A549 (cell line): ENCODE measurements at regions not wholly inside any gene's neighbourhood (a gene's known extent, or its start where the extent isn't known, plus 50 kb on each side); places are given as distances from the start of the nearest gene placed in this dataset.

Experiments used
- ATAC-seq, 2 experiments: fragments of 200-7000 bp in 1 of 2; fragments of >200 bp in 1 of 2; cut with Nextera tagmentation in 1 of 2; cut with Tn5 transposase in 1 of 2; 3 replicates each; pipeline versions ENCODE4 v1.8.0 to v1.9.1; 2018 to 2020; ENCODE audit warnings: mild to moderate bottlenecking in 1 of 2, moderate library complexity in 1 of 2
- CTCF ChIA-PET: fragments of 300-600 bp; sonication (Branson Sonifier 250); formaldehyde crosslinking; extraction: SDS; loops from one replicate; lab custom pipeline; 2021; ENCODE audit warnings: antibody characterized with exemption, inconsistent platforms; lab: Yijun Ruan, JAX
- POLR2A ChIA-PET: fragments of 350-600 bp; formaldehyde crosslinking; extraction: SDS; loops from one replicate; lab custom pipeline; 2021; ENCODE audit warnings: antibody characterized with exemption, inconsistent platforms; lab: Yijun Ruan, JAX
- DNase-seq, 2 experiments: peaks; one replicate each; pipeline versions ENCODE4 v3.0.0 to v3.0.0-alpha.2; 2011 to 2016; ENCODE audit warnings: low read depth in 1 of 2, low spot score in 1 of 2
- FAIRE-seq: peaks from 2 replicates; lab custom pipeline; 2011; peaks lifted over from hg19 to GRCh38; lab: Jason Lieb, UNC
- H3K27ac ChIP-seq, 2 experiments: fragments of >200 bp; sonication (Bioruptor Twin); formaldehyde crosslinking; 3 replicates each; pipeline ENCODE4 v1.5.1; 2016 to 2017
- H3K4me1 ChIP-seq: fragments of >200 bp; sonication (Bioruptor Twin); formaldehyde crosslinking; 3 replicates; pipeline ENCODE4 v1.6.1; 2016
- H3K4me2 ChIP-seq: fragments of >200 bp; sonication (Bioruptor Twin); formaldehyde crosslinking; 3 replicates; pipeline ENCODE4 v1.6.1; 2016
- H3K4me3 ChIP-seq: fragments of >200 bp; sonication (Bioruptor Twin); formaldehyde crosslinking; 3 replicates; pipeline ENCODE4 v1.5.1; 2016
- H3K9me3 ChIP-seq: fragments of >200 bp; sonication (Bioruptor Twin); formaldehyde crosslinking; 3 replicates; pipeline ENCODE4 v1.6.1; 2016
- BHLHE40 ChIP-seq: IDR thresholded peaks from 2 replicates; pipeline ENCODE4 v1.6.1; 2012; ENCODE audit warnings: low read depth, low read length, inconsistent platforms
- CBX8 ChIP-seq: fragments of 200-600 bp; sonication (generic); IDR thresholded peaks from 2 replicates; pipeline ENCODE4 v1.6.1; 2016
- EHF ChIP-seq: fragments of 250-450 bp; sonication (Bioruptor Pico); IDR thresholded peaks from 2 replicates; pipeline ENCODE4 v1.5.0; 2020; ENCODE audit warnings: mild to moderate bottlenecking
- ESRRA ChIP-seq: fragments of 150-350 bp; IDR thresholded peaks from 2 replicates; pipeline ENCODE4 v1.6.1; 2014; ENCODE audit warnings: mild to moderate bottlenecking, low read length, borderline replicate concordance
- HOXB13 ChIP-seq: fragments of 250-450 bp; sonication (Bioruptor Pico); IDR thresholded peaks from 2 replicates; pipeline ENCODE4 v1.5.0; 2020; ENCODE audit warnings: low read depth, mild to moderate bottlenecking, moderate library complexity
- KDM1A ChIP-seq: fragments of 200-600 bp; sonication (generic); IDR thresholded peaks from 2 replicates; pipeline ENCODE4 v1.6.1; 2016; ENCODE audit warnings: low read depth, mild to moderate bottlenecking
- MYC ChIP-seq: IDR thresholded peaks from 2 replicates; pipeline ENCODE4 v1.6.1; 2012; ENCODE audit warnings: mild to moderate bottlenecking, inconsistent platforms, low read length, improper control_type of control experiment, borderline replicate concordance
- NFE2L2 ChIP-seq: fragments of 150-350 bp; conservative IDR thresholded peaks from 2 replicates; pipeline ENCODE4 v1.6.1; 2014; ENCODE audit warnings: low read length
- NPAS2 ChIP-seq: fragments of 250-450 bp; sonication (Bioruptor Pico); IDR thresholded peaks from 2 replicates; pipeline ENCODE4 v1.8.0; 2022; ENCODE audit warnings: mild to moderate bottlenecking, moderate library complexity, borderline replicate concordance
- PHF8 ChIP-seq: fragments of 200-600 bp; sonication (generic); IDR thresholded peaks from 2 replicates; pipeline ENCODE4 v1.6.1; 2016; ENCODE audit warnings: low read depth, mild to moderate bottlenecking, antibody characterized with exemption, moderate library complexity, borderline replicate concordance
- RAD21 ChIP-seq, 2 experiments: fragments of >200 bp in 1 of 2; sonication (Bioruptor Twin) in 1 of 2; formaldehyde crosslinking in 1 of 2; IDR thresholded peaks in 1 of 2; conservative IDR thresholded peaks in 1 of 2; 2 replicates in 1 of 2; 3 replicates in 1 of 2; pipeline ENCODE4 v1.6.1; 2012 to 2018; ENCODE audit warnings: inconsistent platforms in 1 of 2
- SMC3 ChIP-seq: fragments of >200 bp; sonication (Bioruptor Twin); formaldehyde crosslinking; IDR thresholded peaks from 3 replicates; pipeline ENCODE4 v1.6.1; 2018; ENCODE audit warnings: inconsistent platforms
- TFCP2L1 ChIP-seq: fragments of 250-450 bp; sonication (Bioruptor Pico); IDR thresholded peaks from 2 replicates; pipeline ENCODE4 v1.5.0; 2021; ENCODE audit warnings: mild to moderate bottlenecking
- TP53 ChIP-seq: fragments of 250-450 bp; sonication (Bioruptor Pico); IDR thresholded peaks from 2 replicates; pipeline ENCODE4 v1.5.0; 2021; ENCODE audit warnings: mild to moderate bottlenecking, moderate library complexity
- WGBS: methylation state at CpG from one replicate; pipeline ENCODE4 v1.1.6; 2017; ENCODE audit errors: missing lambda C conversion rate; 5-methylcytosine and 5-hydroxymethylcytosine counted together
- TF ChIP-seq, protein P1 (sequence below): IDR thresholded peaks from 2 replicates; pipeline ENCODE4 v1.6.1; 2012
- TF ChIP-seq, protein P2 (sequence below): fragments of >200 bp; sonication (Bioruptor Twin); formaldehyde crosslinking; IDR thresholded peaks from 3 replicates; pipeline ENCODE4 v1.6.1; 2016
- TF ChIP-seq, protein P3 (sequence below): IDR thresholded peaks from 2 replicates; pipeline ENCODE4 v1.6.1; 2012
- TF ChIP-seq, protein P4 (sequence below): fragments of >200 bp; sonication (Bioruptor Twin); formaldehyde crosslinking; IDR thresholded peaks from 2 replicates; pipeline ENCODE4 v1.6.1; 2016
- TF ChIP-seq, protein P5 (sequence below): fragments of 200-600 bp; sonication (generic); IDR thresholded peaks from 2 replicates; pipeline ENCODE4 v1.6.1; 2016; ENCODE audit warnings: antibody characterized with exemption, mild to moderate bottlenecking, moderate library complexity

DNA sequence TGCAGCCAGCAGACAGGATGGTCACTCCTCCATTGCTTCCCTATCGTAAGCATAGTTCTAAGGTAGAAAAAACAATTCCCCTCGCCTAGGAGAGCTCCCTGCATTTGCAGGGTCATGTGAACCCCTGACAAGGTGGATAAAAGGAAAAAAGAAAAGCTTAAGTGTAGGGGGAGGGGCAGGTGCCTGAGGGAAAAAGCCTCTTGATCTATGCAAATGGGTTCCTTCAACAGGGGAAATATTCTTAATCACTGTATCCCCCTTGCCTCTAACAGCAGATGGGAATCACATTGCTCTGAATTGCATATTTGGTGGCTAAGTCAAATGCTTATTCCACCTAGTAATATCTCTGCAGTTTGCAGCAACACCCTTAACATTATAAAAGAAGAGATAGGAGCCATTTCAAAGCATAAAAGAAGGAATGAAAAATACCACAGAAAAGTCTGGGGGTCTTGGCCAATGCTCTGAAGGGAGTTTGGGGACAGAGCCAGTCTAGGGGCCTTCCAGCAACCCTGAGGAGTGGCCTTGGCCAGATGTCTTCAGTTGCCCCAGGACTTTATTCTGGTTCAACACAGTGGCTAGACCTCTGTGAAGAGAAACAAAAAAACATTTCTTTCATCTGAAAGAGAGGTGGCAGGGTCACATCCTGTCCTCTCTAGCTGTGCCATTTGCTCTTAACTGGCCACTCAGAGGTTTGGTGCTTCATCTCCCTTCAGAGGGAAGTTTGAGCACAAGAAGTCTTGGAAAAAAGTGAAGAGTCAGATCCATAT, 660.4 kb upstream of the GJE1 start:
- no peak for ATAC-seq

DNA sequence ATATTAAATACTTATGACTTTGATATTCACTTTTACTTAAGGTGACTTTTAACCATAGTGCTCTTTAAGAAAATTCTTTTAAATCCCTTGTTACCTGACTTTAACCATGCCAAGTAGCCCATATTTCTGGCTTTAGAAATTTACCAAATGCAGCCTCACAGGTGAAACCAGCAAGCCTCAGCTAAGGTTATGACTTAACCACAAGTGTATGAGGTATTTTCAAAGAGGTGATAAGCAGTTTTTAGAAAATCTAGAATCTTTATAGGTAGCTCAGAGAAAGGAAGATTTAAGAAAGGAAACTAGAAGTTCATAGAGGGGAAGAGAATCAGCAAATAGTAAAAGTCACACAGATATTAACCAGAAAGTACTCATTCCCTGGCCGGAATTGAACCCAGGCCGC, 661.9 kb upstream of the GJE1 start:
- ChIA-PET POLR2A (no interaction called here), CTCF (no interaction called here)
- ATAC-seq (no peak), FAIRE-seq (no peak), DNase-seq (no peak)
- Histone ChIP-seq H3K4me3 (no peak overlapping the region), H3K4me1 (no peaks in the 10 kb centered on the region), H3K27ac (no peak overlapping the region), H3K9me3 (no peaks in the 10 kb centered on the region), H3K4me2 (no peak overlapping the region)
- 78% methylated on average over 2 of the region's 2 CpGs for WGBS
- TF ChIP-seq, protein P1, sequence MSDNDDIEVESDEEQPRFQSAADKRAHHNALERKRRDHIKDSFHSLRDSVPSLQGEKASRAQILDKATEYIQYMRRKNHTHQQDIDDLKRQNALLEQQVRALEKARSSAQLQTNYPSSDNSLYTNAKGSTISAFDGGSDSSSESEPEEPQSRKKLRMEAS = no peak
- TF ChIP-seq, protein P2, sequence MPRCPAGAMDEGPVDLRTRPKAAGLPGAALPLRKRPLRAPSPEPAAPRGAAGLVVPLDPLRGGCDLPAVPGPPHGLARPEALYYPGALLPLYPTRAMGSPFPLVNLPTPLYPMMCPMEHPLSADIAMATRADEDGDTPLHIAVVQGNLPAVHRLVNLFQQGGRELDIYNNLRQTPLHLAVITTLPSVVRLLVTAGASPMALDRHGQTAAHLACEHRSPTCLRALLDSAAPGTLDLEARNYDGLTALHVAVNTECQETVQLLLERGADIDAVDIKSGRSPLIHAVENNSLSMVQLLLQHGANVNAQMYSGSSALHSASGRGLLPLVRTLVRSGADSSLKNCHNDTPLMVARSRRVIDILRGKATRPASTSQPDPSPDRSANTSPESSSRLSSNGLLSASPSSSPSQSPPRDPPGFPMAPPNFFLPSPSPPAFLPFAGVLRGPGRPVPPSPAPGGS = no peak
- TF ChIP-seq SMC3 (no peak), TP53 (CRISPR knock-in tag) (no peak), PHF8 (no peak)

More for the DNA sequence above, 660.4 kb upstream of the GJE1 start:
- FAIRE-seq (no peak), DNase-seq (no peak)
- POLR2A ChIA-PET = no interaction called here
- 50% methylated on average over 2 of the region's 2 CpGs for WGBS
- H3K4me2 ChIP-seq = no peak overlapping the region
- CTCF ChIA-PET = interaction anchor here (1.0 kb wide), 1 partner anchor 69 kb away, joined by 3 read pairs; no protein-coding TSS in a partner anchor
- H3K4me1 ChIP-seq = no peaks in the 10 kb centered on the region
- H3K4me3 ChIP-seq = no peak overlapping the region
- no peaks in the 10 kb centered on the region for H3K9me3 ChIP-seq
- no peak overlapping the region for H3K27ac ChIP-seq
- TF ChIP-seq, protein P3, sequence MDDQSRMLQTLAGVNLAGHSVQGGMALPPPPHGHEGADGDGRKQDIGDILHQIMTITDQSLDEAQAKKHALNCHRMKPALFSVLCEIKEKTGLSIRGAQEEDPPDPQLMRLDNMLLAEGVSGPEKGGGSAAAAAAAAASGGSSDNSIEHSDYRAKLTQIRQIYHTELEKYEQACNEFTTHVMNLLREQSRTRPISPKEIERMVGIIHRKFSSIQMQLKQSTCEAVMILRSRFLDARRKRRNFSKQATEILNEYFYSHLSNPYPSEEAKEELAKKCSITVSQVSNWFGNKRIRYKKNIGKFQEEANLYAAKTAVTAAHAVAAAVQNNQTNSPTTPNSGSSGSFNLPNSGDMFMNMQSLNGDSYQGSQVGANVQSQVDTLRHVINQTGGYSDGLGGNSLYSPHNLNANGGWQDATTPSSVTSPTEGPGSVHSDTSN = no peak
- TF ChIP-seq TFCP2L1 (CRISPR knock-in tag) = no peak
- no peak for TF ChIP-seq RAD21 (conservative IDR thresholded peaks at IDR 0.05 in 1 of 2, IDR thresholded peaks at IDR 0.05 in 1 of 2)
- TF ChIP-seq, protein P4, sequence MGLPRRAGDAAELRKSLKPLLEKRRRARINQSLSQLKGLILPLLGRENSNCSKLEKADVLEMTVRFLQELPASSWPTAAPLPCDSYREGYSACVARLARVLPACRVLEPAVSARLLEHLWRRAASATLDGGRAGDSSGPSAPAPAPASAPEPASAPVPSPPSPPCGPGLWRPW = no peak
- no peak for TF ChIP-seq KDM1A
- no peak for TF ChIP-seq MYC
- TF ChIP-seq HOXB13 (CRISPR knock-in tag) = no peak
- no peak for TF ChIP-seq NFE2L2
- TF ChIP-seq, protein P1 = no peak
- no peak for TF ChIP-seq NPAS2 (CRISPR knock-in tag)
- no peak for TF ChIP-seq BHLHE40
- no peak for TF ChIP-seq EHF (CRISPR knock-in tag)
- TF ChIP-seq CBX8 = no peak
- TF ChIP-seq ESRRA = no peak
- TF ChIP-seq, protein P2 = no peak
- TF ChIP-seq, protein P5, sequence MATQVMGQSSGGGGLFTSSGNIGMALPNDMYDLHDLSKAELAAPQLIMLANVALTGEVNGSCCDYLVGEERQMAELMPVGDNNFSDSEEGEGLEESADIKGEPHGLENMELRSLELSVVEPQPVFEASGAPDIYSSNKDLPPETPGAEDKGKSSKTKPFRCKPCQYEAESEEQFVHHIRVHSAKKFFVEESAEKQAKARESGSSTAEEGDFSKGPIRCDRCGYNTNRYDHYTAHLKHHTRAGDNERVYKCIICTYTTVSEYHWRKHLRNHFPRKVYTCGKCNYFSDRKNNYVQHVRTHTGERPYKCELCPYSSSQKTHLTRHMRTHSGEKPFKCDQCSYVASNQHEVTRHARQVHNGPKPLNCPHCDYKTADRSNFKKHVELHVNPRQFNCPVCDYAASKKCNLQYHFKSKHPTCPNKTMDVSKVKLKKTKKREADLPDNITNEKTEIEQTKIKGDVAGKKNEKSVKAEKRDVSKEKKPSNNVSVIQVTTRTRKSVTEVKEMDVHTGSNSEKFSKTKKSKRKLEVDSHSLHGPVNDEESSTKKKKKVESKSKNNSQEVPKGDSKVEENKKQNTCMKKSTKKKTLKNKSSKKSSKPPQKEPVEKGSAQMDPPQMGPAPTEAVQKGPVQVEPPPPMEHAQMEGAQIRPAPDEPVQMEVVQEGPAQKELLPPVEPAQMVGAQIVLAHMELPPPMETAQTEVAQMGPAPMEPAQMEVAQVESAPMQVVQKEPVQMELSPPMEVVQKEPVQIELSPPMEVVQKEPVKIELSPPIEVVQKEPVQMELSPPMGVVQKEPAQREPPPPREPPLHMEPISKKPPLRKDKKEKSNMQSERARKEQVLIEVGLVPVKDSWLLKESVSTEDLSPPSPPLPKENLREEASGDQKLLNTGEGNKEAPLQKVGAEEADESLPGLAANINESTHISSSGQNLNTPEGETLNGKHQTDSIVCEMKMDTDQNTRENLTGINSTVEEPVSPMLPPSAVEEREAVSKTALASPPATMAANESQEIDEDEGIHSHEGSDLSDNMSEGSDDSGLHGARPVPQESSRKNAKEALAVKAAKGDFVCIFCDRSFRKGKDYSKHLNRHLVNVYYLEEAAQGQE = no peak
